IMR-90 (cell line): ENCODE measurements at regions not wholly inside any gene's neighbourhood (a gene's known extent, or its start where the extent isn't known, plus 50 kb on each side); places are given as distances from the start of the nearest gene placed in this dataset.

Experiments used
- ATAC-seq: fragments of 200-7000 bp; cut with Tn5 transposase; 2 replicates; pipeline ENCODE4 v1.9.1; 2020; ENCODE audit warnings: low read depth, mild to moderate bottlenecking, moderate library complexity
- BruUV-seq: library from RNA; stranded (reverse); fragments of 400-500 nt; replicated peaks from 2 replicates; lab custom pipeline; 2021; lab: Mats Ljungman, UMichigan
- CTCF ChIA-PET: fragments of 300-600 bp; formaldehyde crosslinking; extraction: SDS; loops from one replicate; lab custom pipeline; 2021; ENCODE audit warnings: antibody characterized with exemption; lab: Yijun Ruan, JAX
- POLR2A ChIA-PET: fragments of 300-600 bp; sonication (Branson Sonifier 250); formaldehyde crosslinking; loops from one replicate; lab custom pipeline; 2022; ENCODE audit warnings: antibody characterized with exemption; ENCODE audit not compliant: unreplicated experiment; lab: Charles Lee
- DNase-seq: peaks from one replicate; pipeline ENCODE4 v3.0.0; 2013
- H2AFZ ChIP-seq: replicated peaks from 2 replicates; pipeline ENCODE3; 2013; ENCODE audit warnings: low read length, mild to moderate bottlenecking; ENCODE audit not compliant: poor library complexity
- H2AK5ac ChIP-seq: 2 replicates; pipeline ENCODE4 v1.6.1; 2013; ENCODE audit warnings: low read depth, low read length, inconsistent platforms
- H2AK9ac ChIP-seq: replicated peaks from 2 replicates; pipeline ENCODE3; 2013; ENCODE audit warnings: mild to moderate bottlenecking, low read depth, low read length, moderate library complexity; ENCODE audit not compliant: poor library complexity
- H2BK120ac ChIP-seq: 2 replicates; pipeline ENCODE4 v1.6.1; 2013; ENCODE audit warnings: low read depth, low read length, inconsistent platforms
- H2BK15ac ChIP-seq: 3 replicates; pipeline ENCODE4 v1.6.1; 2013; ENCODE audit warnings: low read depth, low read length, inconsistent platforms
- H2BK20ac ChIP-seq: 2 replicates; pipeline ENCODE4 v1.6.1; 2013; ENCODE audit warnings: low read depth, mild to moderate bottlenecking, inconsistent platforms, low read length, moderate library complexity
- H2BK5ac ChIP-seq: 2 replicates; pipeline ENCODE4 v1.6.1; 2013; ENCODE audit warnings: mild to moderate bottlenecking, low read depth, low read length, inconsistent platforms; ENCODE audit not compliant: poor library complexity, severe bottlenecking
- H3K14ac ChIP-seq: replicated peaks from 2 replicates; pipeline ENCODE4 v1.6.1; 2013; ENCODE audit warnings: low read depth, low read length, inconsistent platforms
- H3K18ac ChIP-seq: 2 replicates; pipeline ENCODE4 v1.6.1; 2013; ENCODE audit warnings: low read depth, low read length, control low read depth
- H3K23ac ChIP-seq: 2 replicates; pipeline ENCODE4 v1.6.1; 2013; ENCODE audit warnings: low read depth, low read length, inconsistent platforms
- H3K27ac ChIP-seq: 2 replicates; pipeline ENCODE4 v1.5.1; 2013; ENCODE audit warnings: mild to moderate bottlenecking, control low read depth, low read length; ENCODE audit not compliant: insufficient read depth
- H3K27me3 ChIP-seq: 2 replicates; pipeline ENCODE4 v1.6.1; 2013; ENCODE audit warnings: low read length; ENCODE audit not compliant: control insufficient read depth, insufficient read depth
- H3K36me3 ChIP-seq: 2 replicates; pipeline ENCODE4 v1.6.1; 2013; ENCODE audit warnings: low read length, mixed read lengths; ENCODE audit not compliant: control insufficient read depth, insufficient read depth
- H3K4ac ChIP-seq: 2 replicates; pipeline ENCODE4 v1.6.1; 2013; ENCODE audit warnings: low read depth, low read length, inconsistent platforms
- H3K4me1 ChIP-seq: 2 replicates; pipeline ENCODE4 v1.6.1; 2013; ENCODE audit warnings: low read length, mixed read lengths; ENCODE audit not compliant: control insufficient read depth, insufficient read depth
- H3K4me2 ChIP-seq: 2 replicates; pipeline ENCODE4 v1.6.1; 2013; ENCODE audit warnings: low read depth, mild to moderate bottlenecking, control low read depth, low read length, moderate library complexity
- H3K4me3 ChIP-seq: 2 replicates; pipeline ENCODE4 v1.5.1; 2013; ENCODE audit warnings: low read depth, mild to moderate bottlenecking, control low read depth, low read length, moderate library complexity; ENCODE audit not compliant: insufficient read depth
- H3K56ac ChIP-seq: 2 replicates; pipeline ENCODE4 v1.6.1; 2013; ENCODE audit warnings: low read length, inconsistent platforms; ENCODE audit not compliant: insufficient read depth; ENCODE audit errors: extremely low read depth
- H3K79me1 ChIP-seq, 2 experiments: 2 replicates each; pipeline ENCODE4 v1.6.1; 2013; ENCODE audit warnings: low read length in 2 of 2, inconsistent platforms in 1 of 2, low read depth in 1 of 2
- H3K9ac ChIP-seq: 2 replicates; pipeline ENCODE4 v1.6.1; 2013; ENCODE audit warnings: low read depth, low read length, control low read depth
- H3K9me1 ChIP-seq: 2 replicates; pipeline ENCODE4 v1.6.1; 2013; ENCODE audit warnings: low read length, inconsistent platforms; ENCODE audit not compliant: insufficient read depth
- H3K9me3 ChIP-seq: 2 replicates; pipeline ENCODE4 v1.6.1; 2013; ENCODE audit warnings: low read length; ENCODE audit not compliant: control insufficient read depth, insufficient read depth
- H4K20me1 ChIP-seq: 2 replicates; pipeline ENCODE4 v1.6.1; 2013; ENCODE audit warnings: low read length, inconsistent platforms; ENCODE audit not compliant: insufficient read depth
- H4K5ac ChIP-seq: 2 replicates; pipeline ENCODE4 v1.6.1; 2013; ENCODE audit warnings: mild to moderate bottlenecking, low read depth, low read length, control low read depth
- H4K8ac ChIP-seq, 2 experiments: 2 replicates each; pipeline ENCODE4 v1.6.1; 2013; ENCODE audit warnings: low read depth in 2 of 2, low read length in 2 of 2, control low read depth in 1 of 2, inconsistent platforms in 1 of 2
- H4K91ac ChIP-seq: 2 replicates; pipeline ENCODE4 v1.6.1; 2013; ENCODE audit warnings: low read depth, low read length, inconsistent platforms; ENCODE audit not compliant: insufficient read depth
- CEBPB ChIP-seq: IDR thresholded peaks from 2 replicates; pipeline ENCODE4 v1.6.1; 2012; ENCODE audit warnings: low read depth, low read length, improper control_type of control experiment
- MXI1 ChIP-seq: IDR thresholded peaks from 2 replicates; pipeline ENCODE4 v1.6.1; 2012; ENCODE audit warnings: low read depth, mild to moderate bottlenecking, low read length, moderate library complexity, borderline replicate concordance
- POLR2A ChIP-seq: IDR thresholded peaks from 2 replicates; pipeline ENCODE4 v1.6.1; 2012; ENCODE audit warnings: mild to moderate bottlenecking, low read depth, low read length
- RAD21 ChIP-seq: IDR thresholded peaks from 2 replicates; pipeline ENCODE4 v1.6.1; 2012; ENCODE audit warnings: low read length, improper control_type of control experiment
- WGBS, 2 experiments: methylation state at CpG; one replicate each; pipeline versions ENCODE4 v1.1.5 to v1.1.7; 2013; ENCODE audit warnings: missing lambda C conversion rate in 2 of 2; ENCODE audit not compliant: insufficient read length in 1 of 2; ENCODE audit errors: extremely low coverage in 2 of 2; 5-methylcytosine and 5-hydroxymethylcytosine counted together
- dilution Hi-C: fragments of 300-500 bp; cut with HindIII; formaldehyde crosslinking; loops from one replicate; pipeline ENCODE4 v1.14.3; 2018; ENCODE audit warnings: low sequenced_read_pairs; ENCODE audit not compliant: unreplicated experiment
- in situ Hi-C: fragments of 300-500 bp; cut with MboI; formaldehyde crosslinking; loops from 3 replicates; pipeline ENCODE4 v1.14.3; 2019; ENCODE audit warnings: low sequenced_read_pairs, inconsistent platforms, mixed read lengths
- intact Hi-C: fragments of 100-400 bp; cut with micrococcal nuclease; formaldehyde crosslinking; loops from 2 replicates; pipeline ENCODE4 v1.10.0; 2022
- TF ChIP-seq, protein P1 (sequence below): fragments of 150-350 bp; IDR thresholded peaks from 2 replicates; pipeline ENCODE4 v1.6.1; 2016; ENCODE audit warnings: low read depth, mild to moderate bottlenecking, low read length, moderate library complexity, borderline replicate concordance
- TF ChIP-seq, protein P2 (sequence below): conservative IDR thresholded peaks from 2 replicates; pipeline ENCODE4 v1.5.1; 2012; ENCODE audit warnings: mild to moderate bottlenecking, low read depth, low read length, improper control_type of control experiment

DNA sequence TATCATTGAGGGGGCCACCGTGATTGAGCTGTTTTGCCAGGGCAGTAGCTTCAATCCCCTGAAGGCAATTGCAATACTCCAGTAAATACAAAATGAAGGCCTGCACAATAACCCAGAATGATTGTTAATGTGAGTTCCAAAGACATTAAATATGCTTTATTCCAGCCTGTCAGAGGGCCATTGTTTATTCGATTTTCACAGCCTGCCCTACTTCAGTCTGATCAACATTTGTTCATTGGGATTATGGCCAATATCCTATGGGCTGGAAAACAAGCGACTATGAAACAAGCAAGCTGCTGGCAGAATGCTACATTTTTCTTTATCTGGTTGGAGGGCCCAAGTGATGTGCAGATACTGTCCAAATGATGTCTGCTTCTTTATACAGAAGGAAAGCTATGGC lies 543.1 kb downstream of the TLE1 start:
- Histone ChIP-seq H3K23ac (no peak overlapping the region), H3K27me3 (no peaks in the 10 kb centered on the region), H2BK15ac (no peak overlapping the region), H4K8ac (no peak overlapping the region), H2BK5ac (no peak overlapping the region), H4K91ac (no peak overlapping the region), H3K14ac (no peak overlapping the region), H2AK5ac (no peak overlapping the region), H3K79me1 (no peaks in the 10 kb centered on the region), H2BK20ac (no peak overlapping the region), H4K20me1 (no peaks in the 10 kb centered on the region), H2AK9ac (no peak overlapping the region), H3K18ac (no peak overlapping the region), H3K9me3 (peaks cover 2% of the 10 kb centered on the region; the same call in 1 of the 2 replicates), H2BK120ac (no peak overlapping the region), H3K4me3 (no peak overlapping the region), H3K9me1 (peaks cover 3% of the 10 kb centered on the region; the same call in 1 of the 2 replicates), H4K5ac (no peak overlapping the region), H3K56ac (no peak overlapping the region), H3K4me1 (peaks cover 2% of the 10 kb centered on the region; the same call in 1 of the 2 replicates), H3K4ac (no peak overlapping the region), H3K9ac (no peak overlapping the region), H3K4me2 (no peak overlapping the region), H2AFZ (no peak overlapping the region), H3K36me3 (no peaks in the 10 kb centered on the region), H3K27ac (no peak overlapping the region)
- dilution Hi-C loops (no loop called here), intact Hi-C loops (no loop called here), in situ Hi-C loops (no loop called here)
- POLR2A ChIA-PET, result no interaction called here
- ATAC-seq, result no peak
- no CpG with 5 or more reads among the region's 3 CpGs for WGBS, 2 experiments
- TF ChIP-seq POLR2A (no peak), RAD21 (no peak), CEBPB (no peak), MXI1 (no peak)
- TF ChIP-seq, protein P1, sequence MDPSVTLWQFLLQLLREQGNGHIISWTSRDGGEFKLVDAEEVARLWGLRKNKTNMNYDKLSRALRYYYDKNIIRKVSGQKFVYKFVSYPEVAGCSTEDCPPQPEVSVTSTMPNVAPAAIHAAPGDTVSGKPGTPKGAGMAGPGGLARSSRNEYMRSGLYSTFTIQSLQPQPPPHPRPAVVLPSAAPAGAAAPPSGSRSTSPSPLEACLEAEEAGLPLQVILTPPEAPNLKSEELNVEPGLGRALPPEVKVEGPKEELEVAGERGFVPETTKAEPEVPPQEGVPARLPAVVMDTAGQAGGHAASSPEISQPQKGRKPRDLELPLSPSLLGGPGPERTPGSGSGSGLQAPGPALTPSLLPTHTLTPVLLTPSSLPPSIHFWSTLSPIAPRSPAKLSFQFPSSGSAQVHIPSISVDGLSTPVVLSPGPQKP, result no peak
- TF ChIP-seq, protein P2, sequence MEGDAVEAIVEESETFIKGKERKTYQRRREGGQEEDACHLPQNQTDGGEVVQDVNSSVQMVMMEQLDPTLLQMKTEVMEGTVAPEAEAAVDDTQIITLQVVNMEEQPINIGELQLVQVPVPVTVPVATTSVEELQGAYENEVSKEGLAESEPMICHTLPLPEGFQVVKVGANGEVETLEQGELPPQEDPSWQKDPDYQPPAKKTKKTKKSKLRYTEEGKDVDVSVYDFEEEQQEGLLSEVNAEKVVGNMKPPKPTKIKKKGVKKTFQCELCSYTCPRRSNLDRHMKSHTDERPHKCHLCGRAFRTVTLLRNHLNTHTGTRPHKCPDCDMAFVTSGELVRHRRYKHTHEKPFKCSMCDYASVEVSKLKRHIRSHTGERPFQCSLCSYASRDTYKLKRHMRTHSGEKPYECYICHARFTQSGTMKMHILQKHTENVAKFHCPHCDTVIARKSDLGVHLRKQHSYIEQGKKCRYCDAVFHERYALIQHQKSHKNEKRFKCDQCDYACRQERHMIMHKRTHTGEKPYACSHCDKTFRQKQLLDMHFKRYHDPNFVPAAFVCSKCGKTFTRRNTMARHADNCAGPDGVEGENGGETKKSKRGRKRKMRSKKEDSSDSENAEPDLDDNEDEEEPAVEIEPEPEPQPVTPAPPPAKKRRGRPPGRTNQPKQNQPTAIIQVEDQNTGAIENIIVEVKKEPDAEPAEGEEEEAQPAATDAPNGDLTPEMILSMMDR, result no peak
- BruUV-seq, result no TSS peak
- DNase-seq, result no peak
- CTCF ChIA-PET, result no interaction called here
